ENCODE measurements at regions not wholly inside any gene's neighbourhood (a gene's known extent, or its start where the extent isn't known, plus 50 kb on each side); places are given as distances from the start of the nearest gene placed in this dataset.

GRCh38 chr11:95434489-95435057 lies 203.6 kb upstream of the SESN3 start:
- dilution Hi-C loops (cut with MboI; ENCODE audit: extremely low pct_ligation_motif_present, low sequenced_read_pairs) = no loop called here
- Histone ChIP-seq H3K27ac (ENCODE audit: insufficient read depth, low read depth, low read length) (no peak overlapping the region), H3K9ac (replicated peaks; ENCODE audit: extremely low read depth, insufficient read depth, low read length) (no peak overlapping the region), H3K79me2 (ENCODE audit: control insufficient read depth, insufficient read depth, low read length) (no peaks in the 10 kb centered on the region), H3K4me2 (ENCODE audit: insufficient read depth, low read length) (no peak overlapping the region), H3K4me3 (replicated peaks in 1 of 3; ENCODE audit: insufficient read depth in 1 of 3, low read depth in 1 of 3, low read length in 3 of 3) (no peak overlapping the region), H2AFZ (ENCODE audit: low read depth, low read length) (no peak overlapping the region), H3K9me3 (replicated peaks; ENCODE audit: control insufficient read depth, insufficient read depth, low read length) (no peaks in the 10 kb centered on the region), H3K36me3 (ENCODE audit: control insufficient read depth in 2 of 2, extremely low read depth in 1 of 2, insufficient read depth in 2 of 2, low read length in 2 of 2) (no peaks in the 10 kb centered on the region), H3K27me3 (ENCODE audit: control insufficient read depth in 2 of 2, insufficient read depth in 2 of 2, low read length in 2 of 2) (no peaks in the 10 kb centered on the region), H4K20me1 (replicated peaks; ENCODE audit: control insufficient read depth, extremely low read depth, insufficient read depth, low read length) (no peaks in the 10 kb centered on the region), H3K9me1 (replicated peaks; ENCODE audit: control insufficient read depth, extremely low read depth, insufficient read depth, low read length) (no peaks in the 10 kb centered on the region), H3K4me1 (ENCODE audit: control insufficient read depth, extremely low read depth, insufficient read depth, low read length) (peaks cover 10% of the 10 kb centered on the region)
- no peak for TF ChIP-seq MYC (IDR thresholded peaks at IDR 0.05; ENCODE audit: low read depth, low read length)
- no peak for TF ChIP-seq POLR2AphosphoS5 (IDR thresholded peaks at IDR 0.05; ENCODE audit: insufficient read depth, low read depth, low read length)
- no peak for TF ChIP-seq FOS (IDR thresholded peaks at IDR 0.05; ENCODE audit: borderline replicate concordance, insufficient read depth, low read length)
- no peak for TF ChIP-seq MAX (IDR thresholded peaks at IDR 0.05; ENCODE audit: insufficient read depth, insufficient read length)
- TF ChIP-seq EZH2 (IDR thresholded peaks at IDR 0.05; ENCODE audit: borderline replicate concordance, low read depth, low read length, severe bottlenecking) = no peak
- TF ChIP-seq JUN (IDR thresholded peaks at IDR 0.05; ENCODE audit: borderline replicate concordance, insufficient read depth, insufficient read length, low read depth) = no peak
- TF ChIP-seq POLR2A (IDR thresholded peaks at IDR 0.05; ENCODE audit: low read depth, low read length) = no peak
- no peak for TF ChIP-seq GATA2 (IDR thresholded peaks at IDR 0.05; ENCODE audit: insufficient read depth, insufficient read length, low read depth, low read length)
- TF ChIP-seq CTCF (IDR thresholded peaks at IDR 0.05; ENCODE audit: extremely low read depth in 1 of 2, insufficient read depth in 1 of 2, low read depth in 1 of 2, low read length in 2 of 2) = no peak
- no TSS peak for BruUV-seq (replicated peaks)
- no peak for DNase-seq (ENCODE audit: low read depth, low spot score)
- POLR2A ChIA-PET = no interaction called here
- CTCF ChIA-PET = interaction anchor here (0.9 kb wide), 1 partner anchor 17 kb away, joined by 3 read pairs; no protein-coding TSS in a partner anchor
- no peak for FAIRE-seq
- intact Hi-C loops (cut with micrococcal nuclease) = no loop called here

Data from endothelial cell of umbilical vein (primary cell).